Mucosa of descending colon (tissue), 3 donors: ENCODE measurements at regions not wholly inside any gene's neighbourhood (a gene's known extent, or its start where the extent isn't known, plus 50 kb on each side); places are given as distances from the start of the nearest gene placed in this dataset.
"Not testable (repeated sequence)": the region's sequence is repeated elsewhere in the genome, so short reads cannot be mapped to it uniquely, and the experiment has no call there.

Experiments used
- ATAC-seq: fragments of 200-7000 bp; cut with Tn5 transposase; one replicate; pipeline ENCODE4 v1.9.1; 2020; ENCODE audit warnings: mild to moderate bottlenecking, moderate library complexity
- DNase-seq, 3 donors: peaks; one replicate each; pipeline ENCODE4 v3.0.0-alpha.2; 2020
- H3K36me3 ChIP-seq: fragments of 200-600 bp; one replicate; pipeline ENCODE4 v1.8.0; 2021; ENCODE audit warnings: low read depth, mild to moderate bottlenecking
- H3K4me1 ChIP-seq: fragments of 200-600 bp; one replicate; pipeline ENCODE4 v1.8.0; 2021; ENCODE audit warnings: low read depth, mild to moderate bottlenecking
- H3K4me3 ChIP-seq: fragments of 200-600 bp; one replicate; pipeline ENCODE4 v1.8.0; 2021; ENCODE audit warnings: mild to moderate bottlenecking
- H3K9me3 ChIP-seq: fragments of 200-600 bp; one replicate; pipeline ENCODE4 v1.8.0; 2021; ENCODE audit warnings: mild to moderate bottlenecking
- CTCF ChIP-seq: fragments of 200-600 bp; IDR thresholded peaks from one replicate; pipeline ENCODE4 v1.8.0; 2022; ENCODE audit warnings: antibody characterized with exemption, mild to moderate bottlenecking
- intact Hi-C, 2 donors: fragments of 100-400 bp; cut with DNase I in 1 of 2; cut with micrococcal nuclease in 1 of 2; formaldehyde crosslinking; loops; one replicate each; pipeline versions ENCODE4 v1.11.0 to v1.11.1; 2022; cut with DNase I, micrococcal nuclease
- donor health status: DM: no; HTN: no; CAD: no; lungs with moderate emphysema.
- donor health status: DM: no; HTN: no; CAD: no.
- donor health status: DM: no; HTN: yes; CAD: no.

- no peak for TF ChIP-seq CTCF
- no peak for DNase-seq
- no peak for ATAC-seq
- H3K36me3 ChIP-seq: no peaks in the 10 kb centered on the region
- H3K9me3 ChIP-seq: no peaks in the 10 kb centered on the region
- no peaks in the 10 kb centered on the region for H3K4me1 ChIP-seq
- no peak overlapping the region for H3K4me3 ChIP-seq
- intact Hi-C loops: no loop called here
Observed at GRCh38 chr5:174900240-174900865, 176.0 kb downstream of the MSX2 start.

DNA sequence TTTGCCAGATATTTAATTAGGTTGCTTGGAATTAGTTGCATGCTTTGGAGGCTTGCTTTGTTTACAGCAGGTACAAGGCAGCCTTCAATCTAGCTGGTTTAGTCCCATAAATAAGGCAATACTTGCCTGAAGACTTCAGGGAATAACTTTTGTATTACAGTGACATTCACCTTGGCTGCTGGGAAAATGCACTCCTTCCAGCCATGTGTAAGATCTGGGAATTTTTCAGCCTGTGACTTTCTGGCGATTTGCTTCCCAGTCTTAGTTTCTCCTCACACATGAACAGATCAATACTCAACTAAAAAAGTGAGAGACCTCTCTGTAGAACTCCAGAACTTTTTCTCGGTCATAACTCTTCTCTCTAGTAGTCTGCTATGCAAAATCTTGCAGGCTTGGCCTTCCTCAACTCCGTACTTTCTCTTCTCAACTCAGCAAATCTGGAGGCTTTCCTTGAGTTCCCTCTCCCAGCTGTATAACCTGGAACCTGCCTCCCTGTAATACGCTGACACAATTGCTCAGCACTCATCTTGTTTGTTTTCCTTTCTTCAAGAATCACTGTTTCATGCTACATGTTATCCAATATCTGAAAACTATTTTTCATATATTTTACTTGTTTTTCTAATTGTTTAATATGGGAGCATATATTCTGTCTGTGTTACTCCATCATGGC is 173.0 kb downstream of the MSX2 start:
- Histone ChIP-seq H3K36me3 (no peaks in the 10 kb centered on the region), H3K9me3 (no peaks in the 10 kb centered on the region), H3K4me1 (no peaks in the 10 kb centered on the region), H3K4me3 (no peak overlapping the region)
- no peak for TF ChIP-seq CTCF
- DNase-seq (no peak), ATAC-seq (no peak)
- intact Hi-C loops: no loop called here

- H3K36me3 ChIP-seq: no peaks in the 10 kb centered on the region
- no peak for TF ChIP-seq CTCF
- ATAC-seq (no peak), DNase-seq (no peak)
- no peaks in the 10 kb centered on the region for H3K4me1 ChIP-seq
- H3K9me3 ChIP-seq: no peaks in the 10 kb centered on the region
- no peak overlapping the region for H3K4me3 ChIP-seq
- intact Hi-C loops: no loop called here
Observed at GRCh38 chr5:174895360-174895759, 171.0 kb downstream of the MSX2 start.

GRCh38 chr5:174892742-174893141 is 168.4 kb downstream of the MSX2 start:
- no peak for DNase-seq
- ATAC-seq: no peak
- intact Hi-C loops: no loop called here
- Histone ChIP-seq H3K9me3 (no peaks in the 10 kb centered on the region), H3K36me3 (no peaks in the 10 kb centered on the region), H3K4me3 (no peak overlapping the region), H3K4me1 (no peaks in the 10 kb centered on the region)
- TF ChIP-seq CTCF: no peak

GRCh38 chr5:174880412-174881200 is 156.2 kb downstream of the MSX2 start:
- ATAC-seq, intact Hi-C loops: not testable (repeated sequence)

GRCh38 chr5:174877987-174878386 is 153.6 kb downstream of the MSX2 start:
- TF ChIP-seq CTCF: no peak
- no peak for ATAC-seq
- no peak overlapping the region for H3K4me3 ChIP-seq
- no peaks in the 10 kb centered on the region for H3K4me1 ChIP-seq
- no peaks in the 10 kb centered on the region for H3K9me3 ChIP-seq
- DNase-seq: no peak
- no peaks in the 10 kb centered on the region for H3K36me3 ChIP-seq
- intact Hi-C loops: no loop called here

More at GRCh38 chr5:174880412-174881200, 156.2 kb downstream of the MSX2 start:
- not testable (repeated sequence) for H3K36me3 ChIP-seq, H3K4me1 ChIP-seq, DNase-seq, H3K9me3 ChIP-seq, H3K4me3 ChIP-seq
